GM23338 (cell line): ENCODE measurements at regions not wholly inside any gene's neighbourhood (a gene's known extent, or its start where the extent isn't known, plus 50 kb on each side); places are given as distances from the start of the nearest gene placed in this dataset.

Source experiments
- ATAC-seq: fragments of 200-7000 bp; cut with Tn5 transposase; 3 replicates; pipeline ENCODE4 v1.9.1; 2020
- DNase-seq: peaks from one replicate; pipeline ENCODE4 v3.0.0-alpha.2; 2015; ENCODE audit warnings: low spot score
- H2AFZ ChIP-seq: fragments of 200-600 bp; sonication (generic); 2 replicates; pipeline ENCODE4 v1.8.0; 2016; ENCODE audit warnings: antibody characterized with exemption, mild to moderate bottlenecking, moderate library complexity
- H3F3A ChIP-seq: fragments of 200-600 bp; sonication (generic); replicated peaks from 2 replicates; pipeline ENCODE4 v1.8.0; 2017; ENCODE audit warnings: antibody characterized with exemption, mixed run types, low read depth
- H3K27ac ChIP-seq: fragments of 200-600 bp; sonication (generic); 2 replicates; pipeline ENCODE4 v1.6.1; 2016; ENCODE audit warnings: low read depth
- H3K27me3 ChIP-seq: fragments of 200-600 bp; sonication (generic); 2 replicates; pipeline ENCODE4 v1.8.0; 2016; ENCODE audit warnings: mild to moderate bottlenecking, mixed run types, moderate library complexity; ENCODE audit not compliant: insufficient read depth
- H3K36me3 ChIP-seq: fragments of 200-600 bp; sonication (generic); 2 replicates; pipeline ENCODE4 v1.8.0; 2016; ENCODE audit warnings: mild to moderate bottlenecking; ENCODE audit not compliant: insufficient read depth
- H3K4me1 ChIP-seq: fragments of 200-600 bp; sonication (generic); 2 replicates; pipeline ENCODE4 v1.8.0; 2016; ENCODE audit warnings: mild to moderate bottlenecking, moderate library complexity; ENCODE audit not compliant: insufficient read depth
- H3K4me2 ChIP-seq: fragments of 200-600 bp; sonication (generic); 2 replicates; pipeline ENCODE4 v1.7.1; 2017; ENCODE audit warnings: mixed run types
- H3K4me3 ChIP-seq: fragments of 200-600 bp; sonication (generic); 2 replicates; pipeline ENCODE4 v1.6.1; 2016; ENCODE audit warnings: mixed run types
- H3K79me2 ChIP-seq: fragments of 200-600 bp; sonication (generic); replicated peaks from 2 replicates; pipeline ENCODE4 v1.8.0; 2017; ENCODE audit warnings: mild to moderate bottlenecking; ENCODE audit not compliant: insufficient read depth
- H3K9me2 ChIP-seq: fragments of 200-600 bp; sonication (generic); 2 replicates; pipeline ENCODE4 v1.8.0; 2017; ENCODE audit not compliant: insufficient read depth
- H4K20me1 ChIP-seq: fragments of 200-600 bp; sonication (generic); replicated peaks from 2 replicates; pipeline ENCODE4 v1.8.0; 2017; ENCODE audit warnings: mild to moderate bottlenecking; ENCODE audit not compliant: insufficient read depth
- H3K27ac Mint-ChIP-seq: 2 replicates; pipeline ENCODE4 v1.8.0; 2020; ENCODE audit warnings: inconsistent platforms, mild to moderate bottlenecking, moderate library complexity, mixed read lengths
- H3K27me3 Mint-ChIP-seq: 3 replicates; pipeline ENCODE4 v1.8.0; 2022; ENCODE audit warnings: low read depth, mild to moderate bottlenecking, moderate library complexity, mixed read lengths, inconsistent platforms; ENCODE audit not compliant: insufficient read depth, poor library complexity
- H3K36me3 Mint-ChIP-seq: 3 replicates; pipeline ENCODE4 v1.8.0; 2021; ENCODE audit warnings: low read depth, mild to moderate bottlenecking, inconsistent platforms, moderate library complexity, mixed read lengths
- H3K4me1 Mint-ChIP-seq: 3 replicates; pipeline ENCODE4 v1.8.0; 2020; ENCODE audit warnings: mild to moderate bottlenecking, inconsistent platforms, mixed read lengths
- H3K4me3 Mint-ChIP-seq: 3 replicates; pipeline ENCODE4 v1.8.0; 2021; ENCODE audit warnings: moderate library complexity, mild to moderate bottlenecking, inconsistent platforms, mixed read lengths
- H3K9me3 Mint-ChIP-seq: 3 replicates; pipeline ENCODE4 v1.8.0; 2020; ENCODE audit warnings: moderate library complexity, mild to moderate bottlenecking, inconsistent platforms, mixed read lengths
- CREB1 ChIP-seq: fragments of 250-450 bp; sonication (Bioruptor Pico); IDR thresholded peaks from 2 replicates; pipeline ENCODE4 v1.5.0; 2020; ENCODE audit warnings: low read depth, mild to moderate bottlenecking, moderate library complexity
- ETS1 ChIP-seq: IDR thresholded peaks from 2 replicates; pipeline ENCODE4 v1.6.1; 2016; ENCODE audit warnings: antibody characterized with exemption
- EZH2 ChIP-seq: fragments of 200-600 bp; sonication (generic); IDR thresholded peaks from one replicate; pipeline ENCODE4 v1.8.0; 2017; ENCODE audit warnings: antibody characterized with exemption, mild to moderate bottlenecking, low read depth; ENCODE audit not compliant: unreplicated experiment
- EZH2phosphoT487 ChIP-seq: fragments of 200-600 bp; sonication (generic); IDR thresholded peaks from one replicate; pipeline ENCODE4 v1.8.1; 2018; ENCODE audit warnings: antibody characterized with exemption; ENCODE audit not compliant: unreplicated experiment
- JUNB ChIP-seq: IDR thresholded peaks from one replicate; pipeline ENCODE4 v1.6.1; 2016; ENCODE audit warnings: antibody characterized with exemption; ENCODE audit not compliant: unreplicated experiment
- NANOG ChIP-seq: IDR thresholded peaks from 2 replicates; pipeline ENCODE4 v1.6.1; 2016; ENCODE audit warnings: antibody characterized with exemption, borderline replicate concordance
- POLR2AphosphoS5 ChIP-seq: IDR thresholded peaks from 2 replicates; pipeline ENCODE4 v1.6.1; 2016; ENCODE audit warnings: antibody characterized with exemption, low read depth
- STAT1 ChIP-seq: IDR thresholded peaks from one replicate; pipeline ENCODE4 v1.6.1; 2016; ENCODE audit warnings: antibody characterized with exemption; ENCODE audit not compliant: unreplicated experiment
- ZNF114 ChIP-seq: fragments of 250-450 bp; sonication (Bioruptor Pico); IDR thresholded peaks from 2 replicates; pipeline ENCODE4 v1.5.0; 2020; ENCODE audit warnings: mild to moderate bottlenecking, moderate library complexity
- ZNF331 ChIP-seq: fragments of 250-450 bp; sonication (Bioruptor Pico); IDR thresholded peaks from 2 replicates; pipeline ENCODE4 v1.5.0; 2020; ENCODE audit warnings: low read depth, mild to moderate bottlenecking, moderate library complexity
- TF ChIP-seq, protein P1 (sequence below): fragments of 250-450 bp; sonication (Bioruptor Pico); IDR thresholded peaks from 2 replicates; pipeline ENCODE4 v1.5.0; 2020; ENCODE audit warnings: mild to moderate bottlenecking, moderate library complexity
- TF ChIP-seq, protein P2 (sequence below), 2 experiments: fragments of 200-600 bp in 1 of 2; sonication (generic) in 1 of 2; conservative IDR thresholded peaks; 2 replicates each; pipeline versions ENCODE4 v1.5.1 to v1.6.1; 2016 to 2017; ENCODE audit warnings: antibody characterized with exemption in 2 of 2, low read depth in 2 of 2, mild to moderate bottlenecking in 2 of 2, moderate library complexity in 1 of 2
- TF ChIP-seq, protein P3 (sequence below): IDR thresholded peaks from one replicate; pipeline ENCODE4 v1.6.1; 2018; ENCODE audit warnings: antibody characterized with exemption; ENCODE audit not compliant: unreplicated experiment

- Mint-ChIP-seq H3K9me3 (peaks cover 8% of the 10 kb centered on the region), H3K4me1 (peaks cover 48% of the 10 kb centered on the region), H3K36me3 (0 out of 3 replicates have a peak, but pooled peaks cover 2% of the 10 kb centered on the region), H3K27ac (no peak overlapping the region; the same call in none of the 2 replicates), H3K27me3 (peaks cover 3% of the 10 kb centered on the region), H3K4me3 (no peak overlapping the region)
- H3K4me1 ChIP-seq = peaks cover 42% of the 10 kb centered on the region
- H3K27me3 ChIP-seq = no peaks in the 10 kb centered on the region
- H3K4me2 ChIP-seq = peak overlapping the region; percentile 57; the same call in 1 of the 2 replicates
- H3K79me2 ChIP-seq = no peaks in the 10 kb centered on the region
- DNase-seq (no peak), ATAC-seq (peak; percentile 9; the same call in 2 of the 3 replicates)
- no peaks in the 10 kb centered on the region for H3K36me3 ChIP-seq
- H4K20me1 ChIP-seq = no peaks in the 10 kb centered on the region
- H2AFZ ChIP-seq = peak overlapping the region; percentile 88
- no peak overlapping the region for H3K27ac ChIP-seq
- H3F3A ChIP-seq = no peaks in the 10 kb centered on the region
- TF ChIP-seq STAT1 = no peak
- no peak for TF ChIP-seq JUNB
- TF ChIP-seq POLR2AphosphoS5 = no peak
- no peak for TF ChIP-seq CREB1 (CRISPR knock-in tag)
- TF ChIP-seq, protein P1, sequence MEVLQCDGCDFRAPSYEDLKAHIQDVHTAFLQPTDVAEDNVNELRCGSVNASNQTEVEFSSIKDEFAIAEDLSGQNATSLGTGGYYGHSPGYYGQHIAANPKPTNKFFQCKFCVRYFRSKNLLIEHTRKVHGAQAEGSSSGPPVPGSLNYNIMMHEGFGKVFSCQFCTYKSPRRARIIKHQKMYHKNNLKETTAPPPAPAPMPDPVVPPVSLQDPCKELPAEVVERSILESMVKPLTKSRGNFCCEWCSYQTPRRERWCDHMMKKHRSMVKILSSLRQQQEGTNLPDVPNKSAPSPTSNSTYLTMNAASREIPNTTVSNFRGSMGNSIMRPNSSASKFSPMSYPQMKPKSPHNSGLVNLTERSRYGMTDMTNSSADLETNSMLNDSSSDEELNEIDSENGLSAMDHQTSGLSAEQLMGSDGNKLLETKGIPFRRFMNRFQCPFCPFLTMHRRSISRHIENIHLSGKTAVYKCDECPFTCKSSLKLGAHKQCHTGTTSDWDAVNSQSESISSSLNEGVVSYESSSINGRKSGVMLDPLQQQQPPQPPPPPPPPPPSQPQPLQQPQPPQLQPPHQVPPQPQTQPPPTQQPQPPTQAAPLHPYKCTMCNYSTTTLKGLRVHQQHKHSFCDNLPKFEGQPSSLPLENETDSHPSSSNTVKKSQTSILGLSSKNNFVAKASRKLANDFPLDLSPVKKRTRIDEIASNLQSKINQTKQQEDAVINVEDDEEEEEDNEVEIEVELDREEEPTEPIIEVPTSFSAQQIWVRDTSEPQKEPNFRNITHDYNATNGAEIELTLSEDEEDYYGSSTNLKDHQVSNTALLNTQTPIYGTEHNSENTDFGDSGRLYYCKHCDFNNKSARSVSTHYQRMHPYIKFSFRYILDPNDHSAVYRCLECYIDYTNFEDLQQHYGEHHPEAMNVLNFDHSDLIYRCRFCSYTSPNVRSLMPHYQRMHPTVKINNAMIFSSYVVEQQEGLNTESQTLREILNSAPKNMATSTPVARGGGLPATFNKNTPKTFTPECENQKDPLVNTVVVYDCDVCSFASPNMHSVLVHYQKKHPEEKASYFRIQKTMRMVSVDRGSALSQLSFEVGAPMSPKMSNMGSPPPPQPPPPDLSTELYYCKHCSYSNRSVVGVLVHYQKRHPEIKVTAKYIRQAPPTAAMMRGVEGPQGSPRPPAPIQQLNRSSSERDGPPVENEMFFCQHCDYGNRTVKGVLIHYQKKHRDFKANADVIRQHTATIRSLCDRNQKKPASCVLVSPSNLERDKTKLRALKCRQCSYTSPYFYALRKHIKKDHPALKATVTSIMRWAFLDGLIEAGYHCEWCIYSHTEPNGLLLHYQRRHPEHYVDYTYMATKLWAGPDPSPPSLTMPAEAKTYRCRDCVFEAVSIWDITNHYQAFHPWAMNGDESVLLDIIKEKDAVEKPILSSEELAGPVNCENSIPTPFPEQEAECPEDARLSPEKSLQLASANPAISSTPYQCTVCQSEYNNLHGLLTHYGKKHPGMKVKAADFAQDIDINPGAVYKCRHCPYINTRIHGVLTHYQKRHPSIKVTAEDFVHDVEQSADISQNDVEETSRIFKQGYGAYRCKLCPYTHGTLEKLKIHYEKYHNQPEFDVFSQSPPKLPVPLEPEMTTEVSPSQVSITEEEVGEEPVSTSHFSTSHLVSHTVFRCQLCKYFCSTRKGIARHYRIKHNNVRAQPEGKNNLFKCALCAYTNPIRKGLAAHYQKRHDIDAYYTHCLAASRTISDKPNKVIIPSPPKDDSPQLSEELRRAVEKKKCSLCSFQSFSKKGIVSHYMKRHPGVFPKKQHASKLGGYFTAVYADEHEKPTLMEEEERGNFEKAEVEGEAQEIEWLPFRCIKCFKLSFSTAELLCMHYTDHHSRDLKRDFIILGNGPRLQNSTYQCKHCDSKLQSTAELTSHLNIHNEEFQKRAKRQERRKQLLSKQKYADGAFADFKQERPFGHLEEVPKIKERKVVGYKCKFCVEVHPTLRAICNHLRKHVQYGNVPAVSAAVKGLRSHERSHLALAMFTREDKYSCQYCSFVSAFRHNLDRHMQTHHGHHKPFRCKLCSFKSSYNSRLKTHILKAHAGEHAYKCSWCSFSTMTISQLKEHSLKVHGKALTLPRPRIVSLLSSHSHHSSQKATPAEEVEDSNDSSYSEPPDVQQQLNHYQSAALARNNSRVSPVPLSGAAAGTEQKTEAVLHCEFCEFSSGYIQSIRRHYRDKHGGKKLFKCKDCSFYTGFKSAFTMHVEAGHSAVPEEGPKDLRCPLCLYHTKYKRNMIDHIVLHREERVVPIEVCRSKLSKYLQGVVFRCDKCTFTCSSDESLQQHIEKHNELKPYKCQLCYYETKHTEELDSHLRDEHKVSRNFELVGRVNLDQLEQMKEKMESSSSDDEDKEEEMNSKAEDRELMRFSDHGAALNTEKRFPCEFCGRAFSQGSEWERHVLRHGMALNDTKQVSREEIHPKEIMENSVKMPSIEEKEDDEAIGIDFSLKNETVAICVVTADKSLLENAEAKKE (CRISPR knock-in tag) = no peak
- TF ChIP-seq, protein P2, sequence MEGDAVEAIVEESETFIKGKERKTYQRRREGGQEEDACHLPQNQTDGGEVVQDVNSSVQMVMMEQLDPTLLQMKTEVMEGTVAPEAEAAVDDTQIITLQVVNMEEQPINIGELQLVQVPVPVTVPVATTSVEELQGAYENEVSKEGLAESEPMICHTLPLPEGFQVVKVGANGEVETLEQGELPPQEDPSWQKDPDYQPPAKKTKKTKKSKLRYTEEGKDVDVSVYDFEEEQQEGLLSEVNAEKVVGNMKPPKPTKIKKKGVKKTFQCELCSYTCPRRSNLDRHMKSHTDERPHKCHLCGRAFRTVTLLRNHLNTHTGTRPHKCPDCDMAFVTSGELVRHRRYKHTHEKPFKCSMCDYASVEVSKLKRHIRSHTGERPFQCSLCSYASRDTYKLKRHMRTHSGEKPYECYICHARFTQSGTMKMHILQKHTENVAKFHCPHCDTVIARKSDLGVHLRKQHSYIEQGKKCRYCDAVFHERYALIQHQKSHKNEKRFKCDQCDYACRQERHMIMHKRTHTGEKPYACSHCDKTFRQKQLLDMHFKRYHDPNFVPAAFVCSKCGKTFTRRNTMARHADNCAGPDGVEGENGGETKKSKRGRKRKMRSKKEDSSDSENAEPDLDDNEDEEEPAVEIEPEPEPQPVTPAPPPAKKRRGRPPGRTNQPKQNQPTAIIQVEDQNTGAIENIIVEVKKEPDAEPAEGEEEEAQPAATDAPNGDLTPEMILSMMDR (conservative IDR thresholded peaks at IDR 0.05; ENCODE audit: low read depth in 2 of 2) = no peak
- TF ChIP-seq ZNF331 = no peak
- TF ChIP-seq EZH2phosphoT487 = no peak
- no peak for TF ChIP-seq EZH2
- TF ChIP-seq, protein P3, sequence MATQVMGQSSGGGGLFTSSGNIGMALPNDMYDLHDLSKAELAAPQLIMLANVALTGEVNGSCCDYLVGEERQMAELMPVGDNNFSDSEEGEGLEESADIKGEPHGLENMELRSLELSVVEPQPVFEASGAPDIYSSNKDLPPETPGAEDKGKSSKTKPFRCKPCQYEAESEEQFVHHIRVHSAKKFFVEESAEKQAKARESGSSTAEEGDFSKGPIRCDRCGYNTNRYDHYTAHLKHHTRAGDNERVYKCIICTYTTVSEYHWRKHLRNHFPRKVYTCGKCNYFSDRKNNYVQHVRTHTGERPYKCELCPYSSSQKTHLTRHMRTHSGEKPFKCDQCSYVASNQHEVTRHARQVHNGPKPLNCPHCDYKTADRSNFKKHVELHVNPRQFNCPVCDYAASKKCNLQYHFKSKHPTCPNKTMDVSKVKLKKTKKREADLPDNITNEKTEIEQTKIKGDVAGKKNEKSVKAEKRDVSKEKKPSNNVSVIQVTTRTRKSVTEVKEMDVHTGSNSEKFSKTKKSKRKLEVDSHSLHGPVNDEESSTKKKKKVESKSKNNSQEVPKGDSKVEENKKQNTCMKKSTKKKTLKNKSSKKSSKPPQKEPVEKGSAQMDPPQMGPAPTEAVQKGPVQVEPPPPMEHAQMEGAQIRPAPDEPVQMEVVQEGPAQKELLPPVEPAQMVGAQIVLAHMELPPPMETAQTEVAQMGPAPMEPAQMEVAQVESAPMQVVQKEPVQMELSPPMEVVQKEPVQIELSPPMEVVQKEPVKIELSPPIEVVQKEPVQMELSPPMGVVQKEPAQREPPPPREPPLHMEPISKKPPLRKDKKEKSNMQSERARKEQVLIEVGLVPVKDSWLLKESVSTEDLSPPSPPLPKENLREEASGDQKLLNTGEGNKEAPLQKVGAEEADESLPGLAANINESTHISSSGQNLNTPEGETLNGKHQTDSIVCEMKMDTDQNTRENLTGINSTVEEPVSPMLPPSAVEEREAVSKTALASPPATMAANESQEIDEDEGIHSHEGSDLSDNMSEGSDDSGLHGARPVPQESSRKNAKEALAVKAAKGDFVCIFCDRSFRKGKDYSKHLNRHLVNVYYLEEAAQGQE = no peak
- TF ChIP-seq NANOG = no peak
- no peak for TF ChIP-seq ETS1
- TF ChIP-seq ZNF114 (CRISPR knock-in tag) = no peak
- no peak overlapping the region for H3K4me3 ChIP-seq
- H3K9me2 ChIP-seq = peaks cover 5% of the 10 kb centered on the region
Measured at GRCh38 chr2:38430597-38431207, 53.6 kb upstream of the ATL2 start.
